Left ventricle myocardium inferior (tissue), 1 donor: ENCODE measurements at regions not wholly inside any gene's neighbourhood (a gene's known extent, or its start where the extent isn't known, plus 50 kb on each side); places are given as distances from the start of the nearest gene placed in this dataset.

Experiments used
- DNase-seq: peaks from one replicate; pipeline ENCODE4 v3.0.0-alpha.2; 2020
- H3K27ac ChIP-seq: fragments of 200-600 bp; replicated peaks from 2 replicates; pipeline ENCODE4 v1.8.0; 2021
- H3K27me3 ChIP-seq: fragments of 200-600 bp; 2 replicates; pipeline ENCODE4 v1.8.0; 2021; ENCODE audit warnings: low read depth
- H3K36me3 ChIP-seq: fragments of 200-600 bp; 2 replicates; pipeline ENCODE4 v1.8.0; 2021
- H3K4me1 ChIP-seq: fragments of 200-600 bp; 2 replicates; pipeline ENCODE4 v1.8.0; 2021
- H3K4me3 ChIP-seq: fragments of 200-600 bp; 2 replicates; pipeline ENCODE4 v1.8.0; 2021; ENCODE audit warnings: mild to moderate bottlenecking, moderate library complexity
- H3K9me3 ChIP-seq: fragments of 200-600 bp; replicated peaks from 2 replicates; pipeline ENCODE4 v1.8.0; 2021
- CTCF ChIP-seq: fragments of 200-600 bp; IDR thresholded peaks from 2 replicates; pipeline ENCODE4 v1.8.0; 2021; ENCODE audit warnings: antibody characterized with exemption, mild to moderate bottlenecking, borderline replicate concordance
- intact Hi-C: fragments of 100-400 bp; cut with micrococcal nuclease; formaldehyde crosslinking; loops from one replicate; pipeline ENCODE4 v1.11.0; 2022
- donor health status: DM: no; HTN: yes; CAD: no; lungs with severe emphysema.

- no peaks in the 10 kb centered on the region for H3K4me1 ChIP-seq
- intact Hi-C loops, result no loop called here
Measured at GRCh38 chr15:93719921-93720351, 511.4 kb upstream of the MCTP2 start.

GRCh38 chr15:93716615-93717231 lies 514.6 kb upstream of the MCTP2 start:
- no peak for TF ChIP-seq CTCF
- no peak overlapping the region for H3K4me3 ChIP-seq
- H3K27me3 ChIP-seq, result peaks cover 3% of the 10 kb centered on the region
- intact Hi-C loops, result no loop called here
- DNase-seq, result no peak
- no peaks in the 10 kb centered on the region for H3K9me3 ChIP-seq
- no peaks in the 10 kb centered on the region for H3K36me3 ChIP-seq
- no peak overlapping the region for H3K27ac ChIP-seq
- H3K4me1 ChIP-seq, result no peaks in the 10 kb centered on the region

More at GRCh38 chr15:93719921-93720351, 511.4 kb upstream of the MCTP2 start:
- H3K27me3 ChIP-seq, result peaks cover 1% of the 10 kb centered on the region
- H3K36me3 ChIP-seq, result no peaks in the 10 kb centered on the region
- TF ChIP-seq CTCF, result no peak
- H3K9me3 ChIP-seq, result no peaks in the 10 kb centered on the region
- H3K27ac ChIP-seq, result no peak overlapping the region
- no peak for DNase-seq
- no peak overlapping the region for H3K4me3 ChIP-seq

- no peak for TF ChIP-seq CTCF
- no peak for DNase-seq
- Histone ChIP-seq H3K4me1 (no peaks in the 10 kb centered on the region), H3K27me3 (peaks cover 17% of the 10 kb centered on the region), H3K9me3 (no peaks in the 10 kb centered on the region), H3K27ac (no peak overlapping the region), H3K36me3 (no peaks in the 10 kb centered on the region), H3K4me3 (no peak overlapping the region)
- intact Hi-C loops, result no loop called here
Measured at GRCh38 chr15:93709708-93710107, 521.7 kb upstream of the MCTP2 start.

GRCh38 chr15:93708724-93709445 lies 522.5 kb upstream of the MCTP2 start:
- intact Hi-C loops, result no loop called here
- Histone ChIP-seq H3K9me3 (no peaks in the 10 kb centered on the region), H3K27me3 (peaks cover 17% of the 10 kb centered on the region), H3K4me1 (no peaks in the 10 kb centered on the region), H3K4me3 (no peak overlapping the region), H3K27ac (no peak overlapping the region), H3K36me3 (no peaks in the 10 kb centered on the region)
- no peak for TF ChIP-seq CTCF
- DNase-seq, result no peak

- intact Hi-C loops, result no loop called here
- no peaks in the 10 kb centered on the region for H3K4me1 ChIP-seq
- TF ChIP-seq CTCF, result no peak
Measured at GRCh38 chr15:93707751-93708150, 523.6 kb upstream of the MCTP2 start.

More at GRCh38 chr15:93707751-93708150, 523.6 kb upstream of the MCTP2 start:
- no peak for DNase-seq
- Histone ChIP-seq H3K4me3 (no peak overlapping the region), H3K27me3 (peaks cover 17% of the 10 kb centered on the region), H3K36me3 (no peaks in the 10 kb centered on the region), H3K27ac (no peak overlapping the region), H3K9me3 (no peaks in the 10 kb centered on the region)
